GM18517 (cell line): ENCODE measurements at regions not wholly inside any gene's neighbourhood (a gene's known extent, or its start where the extent isn't known, plus 50 kb on each side); places are given as distances from the start of the nearest gene placed in this dataset.
A peak's percentile ranks its signal among the peaks of the same experiment; 100 is the strongest.

ENCODE experiments used
- ATAC-seq: cut with Tn5 transposase; IDR thresholded peaks from one replicate; pipeline ENCODE4 v1.9.1; 2021; ENCODE audit warnings: mild to moderate bottlenecking, moderate library complexity; ENCODE audit not compliant: unreplicated experiment

GRCh38 chr4:159723341-159724048 lies 620.6 kb downstream of the RAPGEF2 start:
- no peak for ATAC-seq

- no peak for ATAC-seq
These were observed 622.7 kb downstream of the RAPGEF2 start for GRCh38 chr4:159725571-159725970.

GRCh38 chr4:159735281-159736207 lies 632.7 kb downstream of the RAPGEF2 start:
- no peak for ATAC-seq

- no peak for ATAC-seq
These were observed 633.5 kb downstream of the RAPGEF2 start for GRCh38 chr4:159736411-159736810.

GRCh38 chr4:159743971-159744370 lies 641.1 kb downstream of the RAPGEF2 start:
- no peak for ATAC-seq

- no peak for ATAC-seq
These were observed 645.1 kb downstream of the RAPGEF2 start for GRCh38 chr4:159747983-159748382.

GRCh38 chr4:159748834-159749444 lies 646.1 kb downstream of the RAPGEF2 start:
- no peak for ATAC-seq

- no peak for ATAC-seq
These were observed 654.6 kb downstream of the RAPGEF2 start for GRCh38 chr4:159757499-159757898.

GRCh38 chr4:159758061-159758460 lies 655.2 kb downstream of the RAPGEF2 start:
- no peak for ATAC-seq

- ATAC-seq = no peak
These were observed 659.8 kb downstream of the RAPGEF2 start for GRCh38 chr4:159762672-159763071.

- ATAC-seq = peak; percentile 78
These were observed 661.6 kb downstream of the RAPGEF2 start for GRCh38 chr4:159764343-159764952.

GRCh38 chr4:159765382-159765781 lies 662.5 kb downstream of the RAPGEF2 start:
- ATAC-seq = no peak

- ATAC-seq = peak; percentile 44
These were observed 663.4 kb downstream of the RAPGEF2 start for GRCh38 chr4:159766241-159766640.

GRCh38 chr4:159767406-159767805 lies 664.5 kb downstream of the RAPGEF2 start:
- no peak for ATAC-seq

- no peak for ATAC-seq
These were observed 665.1 kb downstream of the RAPGEF2 start for GRCh38 chr4:159768016-159768415.

GRCh38 chr4:159770401-159770800 lies 667.5 kb downstream of the RAPGEF2 start:
- no peak for ATAC-seq

GRCh38 chr4:159770969-159771368 lies 668.1 kb downstream of the RAPGEF2 start:
- ATAC-seq = no peak

GRCh38 chr4:159776961-159777360 lies 674.1 kb downstream of the RAPGEF2 start:
- no peak for ATAC-seq

GRCh38 chr4:159777689-159778088 lies 674.8 kb downstream of the RAPGEF2 start:
- ATAC-seq = no peak

- no peak for ATAC-seq
These were observed 675.4 kb downstream of the RAPGEF2 start for GRCh38 chr4:159778298-159778697.

GRCh38 chr4:159779716-159780115 lies 676.8 kb downstream of the RAPGEF2 start:
- no peak for ATAC-seq
